LNCaP clone FGC (cell line): ENCODE measurements at regions not wholly inside any gene's neighbourhood (a gene's known extent, or its start where the extent isn't known, plus 50 kb on each side); places are given as distances from the start of the nearest gene placed in this dataset.
A peak's percentile ranks its signal among the peaks of the same experiment; 100 is the strongest.

Source experiments
- DNase-seq: peaks from one replicate; pipeline ENCODE4 v3.0.0-alpha.2; 2011; ENCODE audit warnings: low read depth
- H3K4me3 ChIP-seq: 2 replicates; pipeline ENCODE4 v1.5.1; 2011; ENCODE audit warnings: mild to moderate bottlenecking, low read depth, low read length, control low read depth
- TF ChIP-seq, protein P1 (sequence below): IDR thresholded peaks from 2 replicates; pipeline ENCODE4 v1.5.1; 2012; ENCODE audit warnings: mild to moderate bottlenecking; ENCODE audit not compliant: control insufficient read depth, insufficient read depth; ENCODE audit errors: extremely low read depth

DNA sequence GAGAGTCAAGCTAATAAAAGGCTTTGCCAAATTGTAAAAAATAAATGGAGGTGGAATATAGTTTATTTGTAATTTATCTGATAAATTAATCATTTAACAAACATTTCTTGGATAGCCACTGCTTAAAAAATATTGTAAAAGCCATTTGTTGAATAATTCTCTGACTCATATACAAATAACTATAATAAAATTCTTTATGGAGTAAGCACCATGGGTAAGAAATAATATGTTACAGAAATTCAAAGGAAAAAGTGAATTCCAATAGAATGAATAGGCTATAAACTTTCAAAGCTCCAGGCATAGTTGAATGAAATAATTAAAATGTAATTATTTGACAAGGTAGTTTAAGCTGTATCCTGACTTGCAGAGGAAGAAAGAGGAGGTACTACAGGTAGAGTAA is 291.4 kb upstream of the TMEM229A start:
- TF ChIP-seq, protein P1, sequence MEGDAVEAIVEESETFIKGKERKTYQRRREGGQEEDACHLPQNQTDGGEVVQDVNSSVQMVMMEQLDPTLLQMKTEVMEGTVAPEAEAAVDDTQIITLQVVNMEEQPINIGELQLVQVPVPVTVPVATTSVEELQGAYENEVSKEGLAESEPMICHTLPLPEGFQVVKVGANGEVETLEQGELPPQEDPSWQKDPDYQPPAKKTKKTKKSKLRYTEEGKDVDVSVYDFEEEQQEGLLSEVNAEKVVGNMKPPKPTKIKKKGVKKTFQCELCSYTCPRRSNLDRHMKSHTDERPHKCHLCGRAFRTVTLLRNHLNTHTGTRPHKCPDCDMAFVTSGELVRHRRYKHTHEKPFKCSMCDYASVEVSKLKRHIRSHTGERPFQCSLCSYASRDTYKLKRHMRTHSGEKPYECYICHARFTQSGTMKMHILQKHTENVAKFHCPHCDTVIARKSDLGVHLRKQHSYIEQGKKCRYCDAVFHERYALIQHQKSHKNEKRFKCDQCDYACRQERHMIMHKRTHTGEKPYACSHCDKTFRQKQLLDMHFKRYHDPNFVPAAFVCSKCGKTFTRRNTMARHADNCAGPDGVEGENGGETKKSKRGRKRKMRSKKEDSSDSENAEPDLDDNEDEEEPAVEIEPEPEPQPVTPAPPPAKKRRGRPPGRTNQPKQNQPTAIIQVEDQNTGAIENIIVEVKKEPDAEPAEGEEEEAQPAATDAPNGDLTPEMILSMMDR: no peak
- no peak for DNase-seq
- no peak overlapping the region for H3K4me3 ChIP-seq

DNA sequence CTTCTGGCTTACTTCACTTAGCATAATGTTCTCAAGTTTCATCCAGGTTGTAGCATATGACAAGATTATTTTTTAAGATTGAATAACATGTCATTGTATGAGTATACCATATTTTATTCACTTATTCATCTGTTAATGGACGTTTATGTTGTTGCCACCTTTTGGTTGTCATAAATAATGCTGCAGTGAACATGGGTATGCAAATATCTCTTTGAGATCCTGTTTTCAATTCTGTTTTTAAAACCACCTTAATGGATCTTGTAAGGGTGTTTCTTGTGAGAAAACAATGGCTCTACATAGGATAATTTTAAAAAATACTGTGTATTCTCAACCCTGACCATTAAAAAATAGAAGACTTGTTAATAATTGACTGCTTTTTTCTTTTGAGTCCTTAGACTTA is 290.7 kb upstream of the TMEM229A start:
- H3K4me3 ChIP-seq: no peak overlapping the region
- DNase-seq: no peak
- TF ChIP-seq, protein P1: no peak

DNA sequence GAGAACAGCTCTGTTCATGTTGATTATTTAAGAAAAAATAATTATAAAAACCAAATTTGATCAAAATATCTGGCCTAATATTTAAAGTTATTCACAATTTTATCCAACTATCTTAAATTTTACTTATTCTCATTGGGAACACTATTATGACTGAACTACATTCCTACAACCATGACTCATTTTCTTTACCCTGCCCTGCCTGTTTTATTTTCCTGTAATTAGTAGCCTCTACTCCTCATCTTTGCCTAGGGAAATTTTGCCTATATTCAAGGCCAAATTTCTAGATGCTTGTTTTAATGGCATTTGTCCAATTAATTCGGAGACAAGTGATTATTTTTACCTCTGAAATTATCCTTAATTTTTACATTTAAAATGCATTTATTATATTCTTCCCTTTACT is 289.7 kb upstream of the TMEM229A start:
- no peak for DNase-seq
- H3K4me3 ChIP-seq: no peak overlapping the region
- TF ChIP-seq, protein P1: no peak

DNA sequence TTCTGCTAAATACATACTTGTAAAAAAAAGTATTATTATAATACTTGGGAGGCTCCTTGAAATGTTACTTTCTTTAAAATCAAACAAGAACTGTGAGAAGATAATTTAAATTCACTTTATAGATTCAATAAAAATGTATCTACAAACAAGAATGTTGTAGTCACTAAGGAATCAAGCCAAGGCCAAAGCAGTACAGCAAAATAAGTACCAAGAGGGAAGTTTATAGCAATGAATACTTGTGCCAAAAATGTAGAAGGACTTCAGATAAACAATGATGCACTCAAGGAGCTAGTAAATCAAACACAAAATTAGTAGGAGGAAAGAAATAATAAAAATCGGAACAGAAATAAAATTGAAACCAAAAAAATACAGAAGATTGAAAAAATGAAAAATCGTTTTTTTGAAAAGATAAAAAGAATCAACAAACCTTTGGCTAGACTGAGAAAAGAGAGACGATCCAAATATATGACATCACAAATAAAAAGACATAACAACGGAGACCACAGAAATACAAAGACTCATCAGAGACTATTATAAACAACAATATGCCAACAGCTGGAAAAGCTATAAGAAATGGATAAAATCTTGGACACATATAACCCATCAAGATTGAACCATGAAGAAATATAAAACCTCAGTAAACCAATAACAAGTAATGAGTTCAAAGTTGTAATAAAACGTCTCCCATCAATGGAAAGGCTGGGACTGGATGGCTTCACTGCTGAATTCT is 286.0 kb upstream of the TMEM229A start:
- no peak overlapping the region for H3K4me3 ChIP-seq
- peak; percentile 81 for DNase-seq
- TF ChIP-seq, protein P1: no peak

DNA sequence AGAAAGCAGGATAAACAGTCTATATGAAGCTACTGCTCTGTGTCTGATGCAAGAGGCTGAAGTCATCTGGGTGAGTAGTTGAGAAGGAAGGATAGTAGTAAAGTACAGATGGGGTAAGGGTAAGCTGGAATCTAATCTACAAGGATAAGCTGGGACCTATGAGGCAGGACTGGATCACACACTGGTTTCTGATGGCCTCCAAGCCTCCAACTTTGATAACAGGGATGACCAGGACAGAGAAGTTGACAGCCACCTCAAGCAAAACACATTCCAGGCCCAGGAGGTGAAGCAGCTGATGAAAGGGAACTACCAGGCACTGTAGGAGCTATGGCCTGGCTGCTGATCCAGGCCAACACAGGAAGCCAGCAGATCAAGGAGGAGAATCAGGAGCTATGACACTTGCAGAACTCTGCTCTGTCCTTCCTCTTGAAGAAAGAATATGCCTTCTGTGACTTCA is 278.1 kb upstream of the TMEM229A start:
- no peak for DNase-seq
- TF ChIP-seq, protein P1: no peak
- H3K4me3 ChIP-seq: no peak overlapping the region

DNA sequence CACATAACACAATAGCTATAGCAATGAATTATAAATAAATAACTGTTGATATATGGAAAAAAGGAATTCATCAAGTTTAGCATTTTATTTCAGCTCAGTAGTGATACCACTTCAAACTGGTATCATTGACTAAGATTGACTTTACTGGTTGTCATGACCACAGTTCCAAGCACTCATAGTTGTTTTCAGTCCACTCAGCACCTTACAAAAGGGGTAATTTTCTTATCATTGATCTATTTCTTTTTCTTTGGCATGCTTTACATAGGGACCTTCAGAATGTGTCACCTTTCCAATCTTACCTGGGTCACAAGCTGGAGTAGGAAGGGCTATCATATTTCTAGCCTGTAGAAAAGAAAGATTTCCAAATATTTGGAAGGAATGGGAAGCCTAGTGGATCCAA is 275.5 kb upstream of the TMEM229A start:
- TF ChIP-seq, protein P1: no peak
- no peak for DNase-seq
- no peak overlapping the region for H3K4me3 ChIP-seq

DNA sequence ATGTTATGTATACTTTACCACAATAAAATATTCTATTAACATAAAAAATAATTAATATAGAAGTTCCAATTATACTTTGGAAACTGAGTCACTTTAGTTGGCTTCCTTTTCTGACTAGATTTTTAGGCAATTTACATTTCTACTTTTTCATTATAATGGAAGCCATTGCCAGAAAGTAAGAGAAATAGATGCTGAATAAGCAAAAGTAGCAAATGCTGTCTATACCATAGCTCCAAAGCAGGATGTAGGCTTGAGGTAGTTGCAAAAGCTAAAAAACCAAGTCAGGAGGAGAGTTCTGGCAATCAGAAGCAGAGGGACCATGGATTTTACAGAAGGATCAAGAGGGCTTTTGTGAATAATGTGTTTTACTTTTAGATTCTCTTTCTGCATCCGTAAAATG is 262.4 kb upstream of the TMEM229A start:
- no peak for DNase-seq
- TF ChIP-seq, protein P1: no peak
- H3K4me3 ChIP-seq: no peak overlapping the region
